HG02642 (cell line): ENCODE measurements at regions not wholly inside any gene's neighbourhood (a gene's known extent, or its start where the extent isn't known, plus 50 kb on each side); places are given as distances from the start of the nearest gene placed in this dataset.
"Not testable (repeated sequence)": the region's sequence is repeated elsewhere in the genome, so short reads cannot be mapped to it uniquely, and the experiment has no call there.

Source experiments
- ATAC-seq: cut with Tn5 transposase; IDR thresholded peaks from one replicate; pipeline ENCODE4 v1.9.1; 2021; ENCODE audit warnings: mild to moderate bottlenecking; ENCODE audit not compliant: unreplicated experiment, poor library complexity

GRCh38 chr1:78291418-78291817 is 199.4 kb upstream of the PTGFR start:
- no peak for ATAC-seq

GRCh38 chr1:78291872-78292271 is 198.9 kb upstream of the PTGFR start:
- no peak for ATAC-seq

DNA sequence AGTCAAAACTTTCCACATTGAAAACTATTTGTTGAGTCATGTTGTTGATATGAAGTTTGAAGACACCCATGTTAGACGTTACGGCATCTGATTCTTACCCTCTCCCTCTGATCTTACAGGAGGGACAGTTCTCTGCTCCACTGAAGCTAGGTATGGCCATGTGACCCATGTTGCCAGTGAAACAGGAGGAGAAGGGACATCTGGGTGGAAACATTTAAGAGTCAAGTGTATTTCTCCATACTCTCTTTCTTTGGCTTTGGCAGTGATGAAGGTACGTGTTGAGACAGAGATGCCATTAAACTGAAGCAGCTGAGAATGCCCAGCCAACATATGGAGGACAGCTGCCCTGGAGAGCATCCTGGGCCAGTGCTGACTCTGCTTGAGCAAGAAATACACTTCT is 198.4 kb upstream of the PTGFR start:
- ATAC-seq: no peak

GRCh38 chr1:78297836-78298235 is 192.9 kb upstream of the PTGFR start:
- ATAC-seq: no peak

- no peak for ATAC-seq
Measured at GRCh38 chr1:78298349-78298748, 192.4 kb upstream of the PTGFR start.

DNA sequence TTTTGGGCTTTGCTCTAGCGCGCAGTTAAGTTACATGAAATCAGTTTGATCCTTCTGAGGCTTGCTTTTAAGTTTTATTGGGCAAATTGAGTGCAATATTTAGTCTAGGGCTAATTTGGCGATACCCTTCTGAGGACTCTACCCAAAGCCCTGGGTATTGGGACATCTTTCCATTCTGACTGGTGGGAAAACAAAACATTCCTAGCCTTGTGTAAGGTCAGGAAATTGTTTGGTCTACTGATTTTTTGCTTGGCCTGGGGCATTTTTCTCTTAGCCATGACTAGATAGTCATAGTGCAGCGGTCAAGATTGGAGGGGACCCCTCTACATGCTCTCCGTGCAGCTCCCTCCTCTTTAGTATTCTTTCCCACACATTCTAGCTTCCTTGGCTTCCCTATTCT is 189.6 kb upstream of the PTGFR start:
- no peak for ATAC-seq

DNA sequence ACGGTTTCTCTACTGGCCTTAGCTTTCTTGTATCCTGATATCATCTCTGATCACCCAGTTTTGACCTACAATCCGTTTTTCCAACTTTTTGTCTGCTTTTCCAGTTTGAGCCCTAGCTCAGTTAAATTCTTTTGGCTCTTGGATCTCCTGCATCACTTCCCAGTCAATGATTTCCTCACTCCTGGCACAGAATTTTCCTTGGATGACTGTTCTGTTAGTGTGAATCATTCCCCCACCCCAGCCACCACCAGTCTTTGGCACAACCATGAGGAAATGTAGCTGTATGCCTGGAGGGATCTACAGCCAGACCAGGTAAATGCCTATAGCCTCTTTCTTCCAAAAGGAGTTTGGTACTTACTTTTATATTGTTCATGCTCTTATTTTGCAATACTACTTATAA is 187.2 kb upstream of the PTGFR start:
- no peak for ATAC-seq

DNA sequence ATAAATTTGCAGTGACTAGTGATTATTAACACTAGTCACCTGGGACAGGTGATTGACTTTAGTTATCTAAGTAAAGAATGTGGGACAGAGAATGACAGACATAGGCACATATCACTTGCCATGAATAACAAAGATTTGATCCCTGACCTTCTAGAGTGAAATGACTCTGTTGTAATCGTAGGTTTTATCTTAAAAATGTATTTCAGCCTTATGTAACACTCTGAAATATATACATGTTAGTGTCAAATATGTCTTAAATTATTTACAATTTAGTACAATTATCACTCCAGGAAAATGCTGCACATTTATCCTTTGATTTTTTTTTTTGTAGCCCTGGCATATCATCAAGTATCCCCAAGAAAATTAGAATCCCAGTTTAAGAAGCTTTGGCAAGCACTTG is 186.4 kb upstream of the PTGFR start:
- no peak for ATAC-seq

DNA sequence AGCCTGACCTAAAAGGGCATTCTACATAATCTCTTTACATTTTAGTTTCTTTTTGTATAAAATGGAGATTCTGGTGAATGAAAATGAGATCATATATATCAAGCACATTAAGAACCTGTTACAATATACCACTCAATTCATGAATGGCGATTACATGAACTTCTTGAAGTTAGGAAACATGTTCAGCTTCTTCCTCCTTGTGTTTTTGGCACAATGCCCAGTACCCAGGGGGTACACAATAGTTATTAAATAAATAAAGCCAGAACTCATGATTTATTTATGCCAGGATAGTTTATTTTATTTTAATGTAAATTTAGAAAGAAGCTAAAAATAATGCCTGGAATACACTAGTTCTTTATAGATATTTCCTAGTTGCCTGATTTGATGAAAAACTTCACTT is 186.0 kb upstream of the PTGFR start:
- ATAC-seq: no peak

DNA sequence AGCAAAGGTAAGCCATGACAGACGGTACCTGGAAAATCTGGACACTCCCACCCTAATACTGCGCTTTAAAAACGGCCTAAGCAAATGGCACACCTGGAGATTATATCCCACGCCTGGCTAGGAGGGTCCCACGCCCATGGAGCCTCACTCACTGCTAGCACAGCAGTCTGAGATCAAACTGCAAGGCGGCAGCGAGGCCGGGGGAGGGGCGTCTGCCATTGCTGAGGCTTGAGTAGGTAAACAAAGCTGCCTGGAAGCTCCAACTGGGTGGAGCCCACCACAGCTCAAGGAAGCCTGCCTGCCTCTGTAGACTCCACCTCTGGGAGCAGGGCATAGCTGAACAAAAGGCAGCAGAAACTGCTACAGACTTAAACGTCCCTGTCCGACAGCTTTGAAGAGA is 180.5 kb upstream of the PTGFR start:
- not testable (repeated sequence) for ATAC-seq

DNA sequence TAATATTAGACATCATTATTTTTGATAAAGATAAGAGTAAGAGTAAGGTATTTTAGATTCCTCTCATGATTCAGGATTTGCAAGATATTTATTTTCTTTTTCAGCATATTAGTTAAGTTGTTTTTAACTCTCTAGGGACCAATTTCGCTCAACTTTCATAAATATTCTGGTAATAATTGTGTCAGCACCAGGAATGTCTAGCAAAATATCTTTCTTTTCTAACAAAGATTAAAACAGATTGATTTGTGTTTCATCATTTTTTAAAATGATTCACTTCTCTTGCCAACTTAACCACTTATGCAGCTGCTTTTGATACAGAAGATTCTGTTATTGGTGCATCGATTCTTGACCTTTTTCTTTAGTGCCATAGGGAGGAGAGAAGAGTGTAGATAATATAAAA is 172.8 kb upstream of the PTGFR start:
- no peak for ATAC-seq

DNA sequence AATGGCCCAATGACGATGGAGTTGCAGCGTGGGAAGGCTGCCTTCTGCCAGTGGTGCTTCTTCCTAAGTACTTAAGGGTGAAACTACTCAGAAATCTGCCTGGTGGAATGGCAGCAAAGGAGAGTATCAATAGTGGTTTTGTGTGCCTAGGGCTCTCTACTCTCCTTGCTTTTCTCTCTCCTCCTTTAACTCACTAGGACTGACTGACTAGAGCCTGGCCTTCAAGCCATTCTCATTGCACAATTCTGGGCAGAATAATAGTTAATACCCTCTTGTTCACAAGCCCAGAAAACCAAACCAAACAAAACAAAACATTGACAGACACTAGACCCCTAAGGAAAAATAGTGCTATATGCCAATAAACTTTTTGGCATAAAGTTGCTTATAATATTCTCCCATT is 171.2 kb upstream of the PTGFR start:
- ATAC-seq: no peak

GRCh38 chr1:78322928-78323680 is 167.7 kb upstream of the PTGFR start:
- ATAC-seq: no peak

- no peak for ATAC-seq
Measured at GRCh38 chr1:78325293-78325692, 165.5 kb upstream of the PTGFR start.

GRCh38 chr1:78329475-78329874 is 161.3 kb upstream of the PTGFR start:
- no peak for ATAC-seq

GRCh38 chr1:78331799-78332198 is 159.0 kb upstream of the PTGFR start:
- ATAC-seq: no peak

DNA sequence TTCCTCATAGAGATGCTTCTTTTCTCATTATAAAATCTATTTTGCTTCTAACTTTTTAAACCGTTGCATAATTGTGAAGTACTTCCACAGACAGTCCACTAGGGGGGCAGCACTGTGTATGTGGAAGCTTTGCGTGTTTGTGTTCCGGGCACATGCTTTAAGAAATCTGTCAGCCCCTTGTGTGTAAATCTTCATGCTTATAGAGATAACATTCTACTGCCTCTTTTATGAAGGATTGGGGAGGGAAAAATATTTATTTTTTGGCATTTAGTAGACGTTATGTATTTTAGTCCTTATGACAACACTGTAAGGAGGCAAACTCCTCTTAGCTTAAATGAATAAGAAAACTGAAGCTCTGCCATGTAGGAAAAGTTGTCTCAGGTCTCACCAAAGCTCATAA is 157.3 kb upstream of the PTGFR start:
- peak; percentile 93 for ATAC-seq

DNA sequence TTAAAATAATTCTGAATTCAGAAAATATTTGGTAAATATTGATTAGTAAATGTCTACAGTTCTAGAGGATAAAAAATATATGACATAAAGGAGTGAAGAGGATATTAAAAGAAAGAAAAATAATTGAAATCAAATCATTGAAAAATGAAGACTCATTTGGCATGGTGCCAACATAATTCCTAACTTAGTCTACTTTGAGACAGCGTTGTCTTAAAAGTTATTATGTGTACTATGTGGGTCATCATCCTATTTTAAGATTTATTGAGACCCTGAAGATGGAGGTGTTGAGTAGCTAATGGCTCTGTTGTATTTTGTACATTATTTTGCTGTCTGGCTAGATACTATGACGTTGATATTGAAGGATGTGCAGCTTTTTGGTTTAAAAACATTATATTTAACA is 156.7 kb upstream of the PTGFR start:
- no peak for ATAC-seq

- no peak for ATAC-seq
Measured at GRCh38 chr1:78334952-78335351, 155.8 kb upstream of the PTGFR start.

- ATAC-seq: not testable (repeated sequence)
Measured at GRCh38 chr1:78336751-78337150, 154.0 kb upstream of the PTGFR start.

DNA sequence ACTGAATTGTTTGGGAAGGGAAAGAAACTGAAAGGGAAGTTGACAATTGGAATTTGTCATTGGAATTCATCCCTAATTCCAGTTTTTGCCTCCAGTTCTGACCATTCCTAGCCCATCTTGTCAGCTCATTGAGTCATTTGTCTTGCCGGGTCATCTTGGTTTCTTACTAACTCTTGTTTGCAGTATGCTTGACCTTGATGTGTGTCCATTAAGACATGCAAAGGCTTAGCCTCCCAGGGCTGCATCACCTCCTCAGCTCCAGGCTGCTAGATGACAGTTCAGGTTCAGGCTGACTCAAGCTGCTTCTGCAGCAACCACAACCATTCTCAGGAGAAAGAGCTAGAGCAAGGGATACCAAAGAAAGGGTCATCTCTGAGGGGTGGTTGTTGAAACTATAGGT is 151.3 kb upstream of the PTGFR start:
- no peak for ATAC-seq

DNA sequence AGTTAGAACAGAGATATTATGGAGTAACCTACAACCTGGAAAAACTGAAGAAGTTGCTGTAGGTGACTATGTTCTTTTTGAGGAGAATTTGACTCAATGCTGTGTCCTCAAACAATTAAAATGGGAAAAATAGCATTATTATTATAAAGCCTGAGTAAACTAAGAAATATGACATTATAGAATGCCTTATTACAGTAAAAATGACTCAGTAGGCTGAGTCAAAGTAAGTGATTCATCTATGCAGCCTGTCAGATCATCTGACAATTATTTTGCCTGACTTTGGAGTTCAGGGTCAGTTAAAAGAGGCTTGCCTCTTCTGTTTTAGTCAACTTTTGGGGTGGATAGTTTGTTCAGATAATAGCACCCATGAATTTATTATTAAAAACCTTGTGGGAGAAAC is 150.8 kb upstream of the PTGFR start:
- ATAC-seq: no peak
